ENCODE measurements at regions not wholly inside any gene's neighbourhood (a gene's known extent, or its start where the extent isn't known, plus 50 kb on each side); places are given as distances from the start of the nearest gene placed in this dataset.
"Not testable (repeated sequence)": the region's sequence is repeated elsewhere in the genome, so short reads cannot be mapped to it uniquely, and the experiment has no call there.

DNA sequence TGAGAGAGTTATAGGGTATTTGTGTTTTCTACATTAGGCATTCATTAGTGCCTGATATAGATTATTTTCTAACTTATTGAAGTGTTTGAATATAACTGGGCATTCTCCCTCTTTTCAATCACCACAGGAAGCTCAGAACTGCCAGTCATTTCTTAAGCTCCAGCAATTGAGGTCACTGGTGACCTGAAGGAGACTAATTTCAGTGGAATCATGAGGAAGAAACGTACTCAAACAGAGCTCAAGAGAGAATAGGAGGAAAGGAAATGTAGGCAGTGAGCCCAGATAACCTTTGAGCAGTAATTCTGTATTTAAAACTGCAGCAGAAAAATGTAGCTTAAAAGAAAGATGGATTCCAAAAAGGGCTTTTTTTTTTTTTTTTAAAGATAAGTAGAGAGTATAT, 1035.5 kb downstream of the SOCS6 start:
- Histone ChIP-seq H3K27me3 (ENCODE audit: low read depth) (no peaks in the 10 kb centered on the region), H3K4me3 (no peak overlapping the region), H3K4me1 (0 out of 2 replicates have a peak, but pooled peaks cover 1% of the 10 kb centered on the region), H3K9me3 (no peaks in the 10 kb centered on the region), H3K36me3 (replicated peaks) (no peaks in the 10 kb centered on the region)
- no peak for DNase-seq (ENCODE audit: low spot score in 2 of 2)
- in situ Hi-C loops (cut with MboI; ENCODE audit: low sequenced_read_pairs) = no loop called here

DNA sequence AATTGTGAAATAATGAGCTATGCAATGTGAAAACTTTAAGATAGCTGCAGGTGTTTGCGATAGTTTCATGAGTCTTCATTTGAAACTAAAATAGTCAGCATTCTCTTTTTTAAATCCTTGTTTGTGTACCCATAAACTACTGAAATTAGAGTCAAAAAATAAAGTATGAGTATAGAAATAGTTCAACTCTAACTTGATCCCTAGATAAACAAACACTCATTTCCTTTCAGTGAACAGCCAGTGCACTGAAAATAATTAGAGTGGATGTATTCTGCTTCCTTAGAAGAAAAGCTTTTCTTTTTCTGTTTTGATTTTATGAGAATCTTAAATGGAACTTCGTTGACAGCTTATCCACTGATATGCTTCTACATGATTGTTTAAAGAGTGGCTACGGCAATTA, 1033.4 kb downstream of the SOCS6 start:
- H3K36me3 ChIP-seq (replicated peaks) = no peaks in the 10 kb centered on the region
- in situ Hi-C loops (cut with MboI; ENCODE audit: low sequenced_read_pairs) = no loop called here
- no peaks in the 10 kb centered on the region for H3K9me3 ChIP-seq
- no peaks in the 10 kb centered on the region for H3K27me3 ChIP-seq (ENCODE audit: low read depth)
- H3K4me3 ChIP-seq = no peak overlapping the region
- no peak for DNase-seq (ENCODE audit: low spot score in 2 of 2)
- no peaks in the 10 kb centered on the region for H3K4me1 ChIP-seq

DNA sequence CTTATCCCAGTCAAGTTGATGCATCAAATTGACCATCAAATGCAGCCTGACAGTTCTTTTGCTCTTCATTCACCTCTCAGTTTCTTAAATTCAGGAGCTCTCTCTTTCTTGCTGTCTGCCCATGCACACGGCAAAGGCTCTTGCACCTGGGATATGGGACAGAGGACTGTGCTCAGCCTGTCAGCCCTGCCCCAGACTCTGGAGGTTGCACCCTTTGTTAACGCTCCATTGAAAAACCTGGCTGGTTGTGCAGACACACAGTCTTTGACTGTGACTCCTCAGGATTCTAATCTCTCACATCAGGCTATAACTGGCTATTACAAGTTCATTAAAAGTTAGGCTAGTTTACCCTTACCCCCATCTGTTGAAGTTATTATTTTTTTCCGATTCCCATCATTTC, 1032.5 kb downstream of the SOCS6 start:
- no peaks in the 10 kb centered on the region for H3K4me1 ChIP-seq
- H3K27me3 ChIP-seq (ENCODE audit: low read depth) = no peaks in the 10 kb centered on the region
- in situ Hi-C loops (cut with MboI; ENCODE audit: low sequenced_read_pairs) = no loop called here
- H3K4me3 ChIP-seq = no peak overlapping the region
- H3K9me3 ChIP-seq = no peaks in the 10 kb centered on the region
- no peaks in the 10 kb centered on the region for H3K36me3 ChIP-seq (replicated peaks)
- no peak for DNase-seq (ENCODE audit: low spot score in 2 of 2)

DNA sequence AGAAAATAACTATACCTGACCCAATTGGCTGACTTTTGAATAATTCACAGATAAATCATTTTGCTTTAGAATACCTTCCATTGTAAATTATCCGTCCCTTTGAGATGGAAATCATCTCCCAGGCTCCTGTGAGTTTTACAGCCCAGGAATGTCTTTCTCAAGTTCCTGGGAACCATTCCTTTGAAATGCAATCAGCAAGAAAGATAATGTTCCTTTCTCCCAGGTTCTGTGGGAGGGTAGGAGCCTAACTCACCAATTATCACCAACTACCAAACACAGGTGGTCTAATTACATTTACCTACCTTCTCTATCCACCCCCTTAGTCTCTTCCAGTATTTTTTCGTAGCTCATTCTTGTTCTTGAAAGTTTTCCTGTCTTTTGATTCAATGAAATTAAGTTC, 1016.0 kb downstream of the SOCS6 start:
- no peaks in the 10 kb centered on the region for H3K4me1 ChIP-seq

DNA sequence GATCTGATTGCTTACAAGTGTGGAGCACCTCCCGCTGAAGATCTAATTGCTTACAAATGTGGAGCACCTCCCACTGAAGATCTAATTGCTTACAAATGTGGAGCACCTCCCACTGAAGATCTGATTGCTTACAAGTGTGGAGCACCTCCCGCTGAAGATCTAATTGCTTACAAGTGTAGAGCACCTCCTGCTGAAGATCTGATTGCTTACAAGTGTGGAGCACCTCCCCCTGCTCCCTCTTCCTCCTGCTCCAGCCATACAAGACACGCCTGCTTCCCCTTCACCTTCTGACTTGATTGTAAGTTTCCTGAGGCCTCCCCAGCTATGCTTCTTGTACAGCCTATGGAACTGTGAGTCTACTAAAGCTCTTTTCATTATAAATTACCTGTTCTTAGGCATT, 1014.9 kb downstream of the SOCS6 start:
- H3K36me3 ChIP-seq (replicated peaks); H3K27me3 ChIP-seq (ENCODE audit: low read depth); H3K4me3 ChIP-seq; H3K9me3 ChIP-seq; in situ Hi-C loops (cut with MboI; ENCODE audit: low sequenced_read_pairs); H3K4me1 ChIP-seq; DNase-seq (ENCODE audit: low spot score in 2 of 2): not testable (repeated sequence)

More for the DNA sequence above, 1016.0 kb downstream of the SOCS6 start:
- Histone ChIP-seq H3K27me3 (ENCODE audit: low read depth) (no peaks in the 10 kb centered on the region), H3K9me3 (no peaks in the 10 kb centered on the region), H3K36me3 (replicated peaks) (no peaks in the 10 kb centered on the region), H3K4me3 (no peak overlapping the region)
- in situ Hi-C loops (cut with MboI; ENCODE audit: low sequenced_read_pairs) = no loop called here
- peak in 1 of 2 experiments; percentile 17 for DNase-seq (ENCODE audit: low spot score in 2 of 2)

DNA sequence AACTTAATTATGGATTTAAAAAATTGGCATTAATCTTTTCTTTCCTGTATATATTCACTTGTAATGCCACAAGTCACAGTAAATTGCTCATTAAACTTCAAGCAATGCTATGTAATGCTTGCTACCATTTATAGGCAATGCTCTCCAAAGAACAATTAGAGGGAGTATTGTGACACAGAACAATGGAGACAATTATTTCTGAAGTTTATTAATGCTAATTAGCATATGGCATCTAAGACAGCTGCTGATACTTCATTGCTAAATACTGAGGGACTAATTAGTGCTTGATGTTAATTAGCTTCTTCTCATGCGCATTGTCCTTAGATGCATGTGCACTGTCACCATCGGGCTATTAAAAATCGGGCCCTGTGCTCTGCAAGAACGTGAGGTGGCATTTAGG, 1012.8 kb downstream of the SOCS6 start:
- no peak for DNase-seq (ENCODE audit: low spot score in 2 of 2)
- Histone ChIP-seq H3K4me3 (no peak overlapping the region), H3K4me1 (no peaks in the 10 kb centered on the region), H3K9me3 (no peaks in the 10 kb centered on the region), H3K27me3 (ENCODE audit: low read depth) (no peaks in the 10 kb centered on the region), H3K36me3 (replicated peaks) (no peaks in the 10 kb centered on the region)
- in situ Hi-C loops (cut with MboI; ENCODE audit: low sequenced_read_pairs) = no loop called here

DNA sequence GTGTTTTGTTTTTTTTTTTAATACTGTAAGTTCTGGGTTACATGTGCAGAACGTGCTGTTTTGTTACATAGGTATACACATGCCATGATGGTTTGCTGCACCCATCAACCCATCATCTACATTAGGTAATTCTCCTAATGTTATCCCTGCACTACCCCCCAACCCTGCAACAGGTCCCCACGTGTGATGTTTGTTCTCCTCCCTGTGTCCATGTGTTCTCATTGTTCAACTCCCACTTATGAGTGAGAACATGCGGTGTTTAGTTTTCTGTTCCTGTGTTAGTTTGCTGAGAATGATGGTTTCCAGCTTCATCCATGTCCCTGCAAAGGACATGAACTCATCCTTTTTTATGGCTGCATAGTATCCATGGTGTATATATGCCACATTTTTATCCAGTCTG, 1005.4 kb downstream of the SOCS6 start:
- H3K4me3 ChIP-seq; DNase-seq (ENCODE audit: low spot score in 2 of 2); H3K27me3 ChIP-seq (ENCODE audit: low read depth); H3K36me3 ChIP-seq (replicated peaks); H3K9me3 ChIP-seq; in situ Hi-C loops (cut with MboI; ENCODE audit: low sequenced_read_pairs); H3K4me1 ChIP-seq: not testable (repeated sequence)

DNA sequence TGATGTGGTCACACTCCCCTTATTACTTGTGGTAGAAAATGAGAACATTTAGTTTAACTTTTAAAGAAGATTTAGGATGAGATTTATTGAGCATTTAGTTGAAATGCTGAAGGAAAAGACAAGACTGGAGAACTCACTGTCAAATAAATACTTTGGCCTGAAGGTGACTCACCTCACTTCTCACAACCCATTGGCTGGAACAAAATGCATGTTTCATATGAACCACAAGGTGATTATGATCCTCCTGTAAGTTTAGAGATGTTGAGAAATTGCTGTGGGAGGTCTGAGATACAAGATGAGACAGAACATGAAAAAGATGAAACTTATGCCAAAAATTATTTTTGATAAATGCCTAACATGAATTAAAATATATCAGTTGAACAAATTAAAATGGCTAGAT, 1004.5 kb downstream of the SOCS6 start:
- no peak overlapping the region for H3K4me3 ChIP-seq
- DNase-seq (ENCODE audit: low spot score in 2 of 2) = no peak
- H3K4me1 ChIP-seq = no peaks in the 10 kb centered on the region
- no peaks in the 10 kb centered on the region for H3K27me3 ChIP-seq (ENCODE audit: low read depth)
- in situ Hi-C loops (cut with MboI; ENCODE audit: low sequenced_read_pairs) = no loop called here
- no peaks in the 10 kb centered on the region for H3K36me3 ChIP-seq (replicated peaks)
- no peaks in the 10 kb centered on the region for H3K9me3 ChIP-seq

DNA sequence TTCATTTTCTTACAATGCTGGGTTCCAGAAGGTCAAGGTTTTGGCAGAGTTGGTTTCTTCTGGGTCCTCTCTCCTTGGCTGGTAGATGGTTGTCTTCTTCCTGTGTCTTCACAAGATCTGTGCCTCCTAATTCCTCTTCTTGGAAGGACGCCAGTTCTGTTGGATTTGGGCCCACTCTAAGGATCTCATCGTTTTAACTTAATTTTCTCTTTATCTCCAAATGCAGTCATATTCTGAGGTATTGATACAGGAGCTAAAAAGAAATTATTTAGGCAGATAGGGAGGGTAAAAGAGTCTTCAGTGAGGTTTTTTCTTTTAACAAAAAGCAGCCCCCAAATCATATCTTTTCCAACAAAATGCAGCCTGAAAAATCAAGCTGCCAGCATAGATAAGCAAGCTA, 998.4 kb downstream of the SOCS6 start:
- DNase-seq (ENCODE audit: low spot score in 2 of 2) = no peak
- no peaks in the 10 kb centered on the region for H3K27me3 ChIP-seq (ENCODE audit: low read depth)
- H3K4me3 ChIP-seq = no peak overlapping the region
- in situ Hi-C loops (cut with MboI; ENCODE audit: low sequenced_read_pairs) = no loop called here
- no peaks in the 10 kb centered on the region for H3K36me3 ChIP-seq (replicated peaks)
- H3K4me1 ChIP-seq = no peaks in the 10 kb centered on the region
- no peaks in the 10 kb centered on the region for H3K9me3 ChIP-seq

DNA sequence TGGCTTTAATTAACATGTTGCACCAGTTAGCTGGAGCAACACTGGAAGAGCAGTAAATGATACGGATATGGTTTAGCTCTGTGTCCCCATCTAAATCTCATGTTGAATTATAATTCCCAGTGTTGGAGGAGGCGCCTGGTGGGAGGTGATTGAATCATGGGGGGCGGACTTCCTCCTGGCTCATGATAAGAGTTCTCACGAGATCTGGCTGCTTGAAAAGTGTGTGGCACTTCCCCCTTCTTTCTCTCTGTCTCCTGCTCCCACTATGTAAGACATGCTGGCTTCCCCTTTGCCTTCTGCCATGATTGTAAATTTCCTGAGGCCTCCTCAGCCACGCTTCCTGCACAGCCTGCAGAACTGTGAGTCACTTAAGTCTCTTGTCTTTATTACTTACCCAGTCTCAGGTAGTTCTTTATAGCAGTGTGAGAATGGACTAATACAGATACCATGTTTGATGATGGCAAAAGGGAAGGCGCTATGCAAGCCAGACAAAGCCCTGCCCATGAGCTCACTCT, 963.6 kb downstream of the SOCS6 start:
- no peak overlapping the region for H3K4me3 ChIP-seq
- no peaks in the 10 kb centered on the region for H3K27me3 ChIP-seq (ENCODE audit: low read depth)
- H3K4me1 ChIP-seq = no peaks in the 10 kb centered on the region
- no peaks in the 10 kb centered on the region for H3K36me3 ChIP-seq (replicated peaks)
- H3K9me3 ChIP-seq = no peaks in the 10 kb centered on the region
- no peak for DNase-seq (ENCODE audit: low spot score in 2 of 2)
- in situ Hi-C loops (cut with MboI; ENCODE audit: low sequenced_read_pairs) = no loop called here

DNA sequence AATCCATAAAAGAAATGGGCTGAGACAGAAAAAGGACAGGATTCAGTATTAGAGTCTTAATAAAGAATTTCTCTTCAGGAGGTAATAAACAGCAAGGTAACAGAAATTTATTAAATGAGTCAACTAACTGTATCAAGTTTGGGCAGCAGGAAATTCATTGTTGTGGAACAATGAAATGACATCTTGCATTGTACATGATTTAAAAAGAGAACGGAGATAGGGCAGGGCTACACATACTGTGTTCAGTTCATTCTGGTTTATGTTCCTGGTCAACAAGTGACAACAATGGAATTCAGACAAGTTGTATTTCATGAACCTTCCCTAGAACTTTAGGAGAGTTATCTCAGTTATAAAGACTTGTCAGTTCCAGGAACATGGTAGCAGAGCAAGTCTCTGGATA, 961.3 kb downstream of the SOCS6 start:
- Histone ChIP-seq H3K4me3 (no peak overlapping the region), H3K9me3 (no peaks in the 10 kb centered on the region), H3K27me3 (ENCODE audit: low read depth) (no peaks in the 10 kb centered on the region), H3K4me1 (no peaks in the 10 kb centered on the region), H3K36me3 (replicated peaks) (no peaks in the 10 kb centered on the region)
- in situ Hi-C loops (cut with MboI; ENCODE audit: low sequenced_read_pairs) = no loop called here
- DNase-seq (ENCODE audit: low spot score in 2 of 2) = no peak

DNA sequence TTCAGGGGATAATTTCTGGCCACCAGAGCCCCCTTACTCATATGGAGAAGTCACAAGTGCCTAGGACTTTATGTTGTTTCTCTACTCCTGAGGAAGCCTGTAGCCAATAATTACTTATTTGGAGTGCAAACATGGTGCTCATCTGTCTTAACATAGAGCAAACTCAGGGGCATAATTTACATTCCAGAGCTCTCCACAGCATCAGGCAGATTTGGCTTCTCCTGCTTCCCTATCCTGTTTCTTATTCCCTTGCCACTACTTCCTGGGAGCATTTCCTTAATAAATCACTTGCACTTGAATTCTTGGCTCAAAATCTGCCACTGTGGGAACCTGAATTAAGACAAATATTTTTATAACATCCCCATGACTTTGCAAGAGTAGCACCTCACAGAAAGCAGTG, 960.9 kb downstream of the SOCS6 start:
- in situ Hi-C loops (cut with MboI; ENCODE audit: low sequenced_read_pairs) = no loop called here
- Histone ChIP-seq H3K36me3 (replicated peaks) (no peaks in the 10 kb centered on the region), H3K27me3 (ENCODE audit: low read depth) (no peaks in the 10 kb centered on the region), H3K4me3 (no peak overlapping the region), H3K9me3 (no peaks in the 10 kb centered on the region), H3K4me1 (no peaks in the 10 kb centered on the region)
- DNase-seq (ENCODE audit: low spot score in 2 of 2) = no peak

DNA sequence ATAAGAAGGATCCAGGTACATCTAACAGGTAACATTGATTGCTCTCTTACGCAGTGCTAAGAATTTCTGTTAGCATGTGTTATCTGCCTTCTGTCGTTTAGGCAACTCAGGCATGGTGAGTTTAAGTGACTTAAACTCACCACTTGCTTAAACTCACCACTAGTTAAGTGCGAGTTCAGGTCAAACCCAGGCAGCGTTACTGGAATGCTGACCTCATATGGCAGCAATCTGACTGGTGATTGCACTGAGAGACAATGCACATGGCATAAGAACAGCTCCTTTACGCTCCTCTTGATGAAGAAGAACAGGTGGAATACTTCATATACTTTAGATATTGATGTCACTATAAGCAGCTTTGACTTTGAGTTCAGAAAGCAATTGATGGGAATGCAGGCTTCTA, 954.1 kb downstream of the SOCS6 start:
- H3K9me3 ChIP-seq = no peaks in the 10 kb centered on the region
- no peaks in the 10 kb centered on the region for H3K27me3 ChIP-seq (ENCODE audit: low read depth)
- in situ Hi-C loops (cut with MboI; ENCODE audit: low sequenced_read_pairs) = no loop called here
- no peak overlapping the region for H3K4me3 ChIP-seq
- H3K4me1 ChIP-seq = no peaks in the 10 kb centered on the region
- no peak for DNase-seq (ENCODE audit: low spot score in 2 of 2)
- H3K36me3 ChIP-seq (replicated peaks) = no peaks in the 10 kb centered on the region

DNA sequence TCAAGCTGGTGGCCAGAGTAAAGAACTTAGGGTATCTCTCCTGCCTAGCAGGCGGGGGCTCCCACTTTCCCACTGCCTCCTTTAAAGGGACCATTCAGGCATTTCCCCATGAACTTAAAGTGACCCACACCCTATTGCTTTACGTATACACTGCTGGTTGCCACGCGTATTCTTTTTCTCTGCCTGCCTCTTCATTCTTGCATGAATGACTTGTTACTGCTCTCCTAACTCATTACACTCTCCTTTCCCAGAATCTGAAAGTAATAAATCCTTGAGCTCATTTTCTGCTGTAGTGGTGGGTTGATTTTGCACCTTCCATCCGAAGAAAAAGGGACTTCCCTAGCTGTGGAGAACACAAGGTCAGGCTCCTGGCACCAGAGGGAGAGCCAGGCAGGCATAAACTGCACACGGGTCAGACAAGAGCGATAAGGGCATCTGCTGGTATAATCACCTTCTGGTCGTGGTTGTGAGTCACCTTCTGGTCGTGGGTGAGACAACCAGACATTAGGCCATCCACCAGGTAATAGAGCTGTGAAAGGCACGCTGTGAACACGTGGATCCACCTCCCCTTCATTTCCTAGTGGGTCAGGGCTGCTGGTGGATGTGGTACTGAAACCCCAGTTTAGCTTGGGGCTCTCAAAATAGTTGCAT, 950.3 kb downstream of the SOCS6 start:
- DNase-seq (ENCODE audit: low spot score in 2 of 2) = no peak
- no peak overlapping the region for H3K4me3 ChIP-seq
- no peaks in the 10 kb centered on the region for H3K27me3 ChIP-seq (ENCODE audit: low read depth)
- in situ Hi-C loops (cut with MboI; ENCODE audit: low sequenced_read_pairs) = no loop called here
- H3K4me1 ChIP-seq = no peaks in the 10 kb centered on the region
- H3K36me3 ChIP-seq (replicated peaks) = no peaks in the 10 kb centered on the region
- no peaks in the 10 kb centered on the region for H3K9me3 ChIP-seq

DNA sequence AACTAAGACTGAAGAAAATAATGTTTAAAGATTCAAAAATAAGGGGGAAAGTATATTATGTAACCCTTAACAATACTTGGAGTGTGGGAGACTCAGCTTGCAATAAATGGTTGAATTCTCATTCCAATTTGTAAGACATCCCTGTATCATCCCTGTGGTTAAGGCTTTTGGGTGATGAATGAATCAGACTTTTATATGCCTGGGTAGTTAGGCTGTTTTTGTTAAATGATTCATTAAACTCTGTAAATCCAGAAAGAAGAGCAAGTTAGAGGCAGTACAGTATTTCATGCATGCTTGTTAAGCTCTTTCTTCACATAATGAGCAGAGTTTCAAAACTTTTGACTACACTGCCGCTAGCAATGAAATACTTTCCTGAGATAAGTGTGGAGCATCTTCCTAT, 948.8 kb downstream of the SOCS6 start:
- no peak for DNase-seq (ENCODE audit: low spot score in 2 of 2)
- H3K27me3 ChIP-seq (ENCODE audit: low read depth) = no peaks in the 10 kb centered on the region
- H3K36me3 ChIP-seq (replicated peaks) = no peaks in the 10 kb centered on the region
- in situ Hi-C loops (cut with MboI; ENCODE audit: low sequenced_read_pairs) = no loop called here
- H3K4me1 ChIP-seq = no peaks in the 10 kb centered on the region
- no peaks in the 10 kb centered on the region for H3K9me3 ChIP-seq
- no peak overlapping the region for H3K4me3 ChIP-seq
